MCF 10A (cell line): ENCODE measurements at regions not wholly inside any gene's neighbourhood (a gene's known extent, or its start where the extent isn't known, plus 50 kb on each side); places are given as distances from the start of the nearest gene placed in this dataset.
A peak's percentile ranks its signal among the peaks of the same experiment; 100 is the strongest.

Source experiments
- BruUV-seq: library from RNA; stranded (reverse); fragments of 400-500 nt; replicated peaks from 2 replicates; lab custom pipeline; 2021; lab: Mats Ljungman, UMichigan
- CTCF ChIA-PET: fragments of 300-600 bp; sonication (Branson Sonifier 250); formaldehyde crosslinking; extraction: SDS; loops from one replicate; lab custom pipeline; 2021; ENCODE audit warnings: antibody characterized with exemption, inconsistent platforms; lab: Yijun Ruan, JAX
- POLR2A ChIA-PET: fragments of 300-600, 350-650 bp; sonication (Branson Sonifier 250); formaldehyde crosslinking; extraction: SDS; loops from one replicate; lab custom pipeline; 2020; ENCODE audit warnings: antibody characterized with exemption, inconsistent platforms; lab: Yijun Ruan, JAX
- DNase-seq: peaks from one replicate; pipeline ENCODE4 v3.0.0-alpha.2; 2018; ENCODE audit not compliant: unreplicated experiment
- H3K27ac Mint-ChIP-seq: one replicate; pipeline ENCODE4 v1.8.0; 2022; ENCODE audit warnings: mild to moderate bottlenecking, low read depth, mixed read lengths; ENCODE audit not compliant: unreplicated experiment
- H3K27me3 Mint-ChIP-seq: one replicate; pipeline ENCODE4 v1.8.0; 2022; ENCODE audit warnings: mixed read lengths; ENCODE audit not compliant: insufficient read depth, unreplicated experiment
- H3K36me3 Mint-ChIP-seq: one replicate; pipeline ENCODE4 v1.8.0; 2022; ENCODE audit warnings: mild to moderate bottlenecking, moderate library complexity, mixed read lengths; ENCODE audit not compliant: insufficient read depth, unreplicated experiment
- H3K4me1 Mint-ChIP-seq: one replicate; pipeline ENCODE4 v1.8.0; 2022; ENCODE audit warnings: mixed read lengths; ENCODE audit not compliant: insufficient read depth, unreplicated experiment
- H3K4me3 Mint-ChIP-seq: one replicate; pipeline ENCODE4 v1.8.0; 2022; ENCODE audit warnings: mild to moderate bottlenecking, moderate library complexity, mixed read lengths; ENCODE audit not compliant: unreplicated experiment
- H3K9me3 Mint-ChIP-seq: one replicate; pipeline ENCODE4 v1.8.0; 2022; ENCODE audit warnings: mixed read lengths; ENCODE audit not compliant: unreplicated experiment
- intact Hi-C: fragments of 100-400 bp; cut with micrococcal nuclease; formaldehyde crosslinking; loops from 2 replicates; pipeline ENCODE4 v1.14.1; 2022
- TF ChIP-seq, protein P1 (sequence below): fragments of 200-600 bp; IDR thresholded peaks from one replicate; pipeline ENCODE4 v1.8.0; 2022; ENCODE audit warnings: antibody characterized with exemption, mild to moderate bottlenecking; ENCODE audit not compliant: unreplicated experiment

GRCh38 chr1:189659731-189660130, 817.9 kb downstream of the BRINP3 start:
- ChIA-PET POLR2A (no interaction called here), CTCF (no interaction called here)
- Mint-ChIP-seq H3K27ac (peak overlapping the region; percentile 73), H3K36me3 (no peaks in the 10 kb centered on the region), H3K4me3 (no peak overlapping the region), H3K27me3 (no peaks in the 10 kb centered on the region), H3K9me3 (no peaks in the 10 kb centered on the region), H3K4me1 (peaks cover 33% of the 10 kb centered on the region)
- DNase-seq, result peak; percentile 51
- BruUV-seq, result no TSS peak
- intact Hi-C loops, result no loop called here
- TF ChIP-seq, protein P1, sequence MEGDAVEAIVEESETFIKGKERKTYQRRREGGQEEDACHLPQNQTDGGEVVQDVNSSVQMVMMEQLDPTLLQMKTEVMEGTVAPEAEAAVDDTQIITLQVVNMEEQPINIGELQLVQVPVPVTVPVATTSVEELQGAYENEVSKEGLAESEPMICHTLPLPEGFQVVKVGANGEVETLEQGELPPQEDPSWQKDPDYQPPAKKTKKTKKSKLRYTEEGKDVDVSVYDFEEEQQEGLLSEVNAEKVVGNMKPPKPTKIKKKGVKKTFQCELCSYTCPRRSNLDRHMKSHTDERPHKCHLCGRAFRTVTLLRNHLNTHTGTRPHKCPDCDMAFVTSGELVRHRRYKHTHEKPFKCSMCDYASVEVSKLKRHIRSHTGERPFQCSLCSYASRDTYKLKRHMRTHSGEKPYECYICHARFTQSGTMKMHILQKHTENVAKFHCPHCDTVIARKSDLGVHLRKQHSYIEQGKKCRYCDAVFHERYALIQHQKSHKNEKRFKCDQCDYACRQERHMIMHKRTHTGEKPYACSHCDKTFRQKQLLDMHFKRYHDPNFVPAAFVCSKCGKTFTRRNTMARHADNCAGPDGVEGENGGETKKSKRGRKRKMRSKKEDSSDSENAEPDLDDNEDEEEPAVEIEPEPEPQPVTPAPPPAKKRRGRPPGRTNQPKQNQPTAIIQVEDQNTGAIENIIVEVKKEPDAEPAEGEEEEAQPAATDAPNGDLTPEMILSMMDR, result no peak

- H3K9me3 Mint-ChIP-seq, result no peaks in the 10 kb centered on the region
- H3K4me1 Mint-ChIP-seq, result peaks cover 23% of the 10 kb centered on the region
- BruUV-seq, result no TSS peak
These were observed 815.5 kb downstream of the BRINP3 start for GRCh38 chr1:189662190-189662589.

GRCh38 chr1:189669846-189670245, 807.8 kb downstream of the BRINP3 start:
- intact Hi-C loops, result loop anchor here (10.0 kb wide), 1 partner anchor 235 kb away; no protein-coding TSS in a partner anchor
- no peak for DNase-seq
- CTCF ChIA-PET, result no interaction called here
- no peaks in the 10 kb centered on the region for H3K36me3 Mint-ChIP-seq
- TF ChIP-seq, protein P1, result no peak
- H3K4me3 Mint-ChIP-seq, result no peak overlapping the region
- no peaks in the 10 kb centered on the region for H3K4me1 Mint-ChIP-seq
- peaks cover 8% of the 10 kb centered on the region for H3K9me3 Mint-ChIP-seq
- H3K27me3 Mint-ChIP-seq, result no peaks in the 10 kb centered on the region
- POLR2A ChIA-PET, result no interaction called here
- H3K27ac Mint-ChIP-seq, result no peak overlapping the region
- BruUV-seq, result no TSS peak

More at GRCh38 chr1:189662190-189662589, 815.5 kb downstream of the BRINP3 start:
- TF ChIP-seq, protein P1, result no peak
- H3K36me3 Mint-ChIP-seq, result no peaks in the 10 kb centered on the region
- peak; percentile 62 for DNase-seq
- ChIA-PET CTCF (no interaction called here), POLR2A (no interaction called here)
- H3K27ac Mint-ChIP-seq, result no peak overlapping the region
- H3K4me3 Mint-ChIP-seq, result no peak overlapping the region
- H3K27me3 Mint-ChIP-seq, result no peaks in the 10 kb centered on the region
- intact Hi-C loops, result no loop called here

DNA sequence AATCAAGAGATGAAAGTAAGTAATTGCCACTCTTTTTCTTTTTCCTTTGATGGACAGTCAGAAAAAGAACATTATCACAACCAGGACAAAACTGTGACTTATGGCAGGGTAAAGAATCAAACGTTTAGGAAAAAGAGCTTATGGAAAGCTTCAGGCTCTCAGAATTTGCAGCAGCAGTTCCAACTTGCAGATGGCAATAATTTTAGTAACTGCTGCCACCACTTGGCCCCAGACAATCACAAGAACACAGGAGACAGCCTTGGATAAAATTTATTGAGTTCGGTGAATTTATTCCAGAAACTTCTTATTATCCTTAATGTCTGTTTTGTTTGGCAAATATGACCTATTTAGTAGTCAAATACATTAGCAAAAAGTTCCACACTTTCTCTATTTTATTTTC, 804.4 kb downstream of the BRINP3 start:
- no TSS peak for BruUV-seq
- ChIA-PET CTCF (interaction anchor here (0.6 to 0.7 kb wide), 6 partner anchors 58 to 1321 kb away, joined by 3 to 6 read pairs (median 3); no protein-coding TSS in a partner anchor), POLR2A (no interaction called here)
- no peak overlapping the region for H3K4me3 Mint-ChIP-seq
- peaks cover 8% of the 10 kb centered on the region for H3K9me3 Mint-ChIP-seq
- TF ChIP-seq, protein P1, result no peak
- no peaks in the 10 kb centered on the region for H3K4me1 Mint-ChIP-seq
- no peak overlapping the region for H3K27ac Mint-ChIP-seq
- DNase-seq, result no peak
- intact Hi-C loops, result loop anchor here (10.0 kb wide), 1 partner anchor 238 kb away; no protein-coding TSS in a partner anchor
- no peaks in the 10 kb centered on the region for H3K27me3 Mint-ChIP-seq
- no peaks in the 10 kb centered on the region for H3K36me3 Mint-ChIP-seq
